ENCODE measurements at regions not wholly inside any gene's neighbourhood (a gene's known extent, or its start where the extent isn't known, plus 50 kb on each side); places are given as distances from the start of the nearest gene placed in this dataset.

DNA sequence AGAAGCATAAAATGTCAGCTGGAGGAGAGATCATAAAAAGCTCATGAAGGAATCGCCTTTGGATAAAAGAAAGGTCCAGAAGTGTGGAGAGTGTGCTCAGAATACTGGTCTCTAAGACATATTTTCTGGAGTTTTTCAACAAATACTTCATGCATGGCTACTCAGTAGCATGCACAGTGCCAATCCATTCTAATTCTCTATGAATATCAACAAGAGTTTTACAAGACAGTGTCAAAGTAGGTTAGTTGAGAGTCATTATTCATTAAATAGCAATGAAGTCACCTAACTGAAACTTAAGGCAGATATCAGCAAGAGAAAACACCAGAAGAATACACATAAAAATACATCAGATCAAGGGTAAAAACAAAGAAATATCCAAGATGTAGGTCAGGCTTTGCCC is 1243.2 kb upstream of the SLC10A2 start:
- Histone ChIP-seq H3K9me1 (ENCODE audit: insufficient read depth, low read length) (no peaks in the 10 kb centered on the region), H3K56ac (ENCODE audit: extremely low read depth, insufficient read depth, low read length) (no peak overlapping the region), H3K4me3 (ENCODE audit: insufficient read depth, low read depth, low read length) (no peak overlapping the region), H3K23ac (ENCODE audit: low read depth, low read length) (no peak overlapping the region), H4K8ac (ENCODE audit: low read depth in 2 of 2, low read length in 2 of 2) (no peak overlapping the region), H3K36me3 (ENCODE audit: control insufficient read depth, insufficient read depth, low read length) (no peaks in the 10 kb centered on the region), H2AFZ (replicated peaks; ENCODE audit: low read length, poor library complexity) (no peak overlapping the region), H3K9me3 (ENCODE audit: control insufficient read depth, insufficient read depth, low read length) (no peaks in the 10 kb centered on the region), H4K5ac (ENCODE audit: low read depth, low read length) (no peak overlapping the region), H3K14ac (replicated peaks; ENCODE audit: low read depth, low read length) (no peak overlapping the region), H2AK5ac (ENCODE audit: low read depth, low read length) (no peak overlapping the region), H2BK20ac (ENCODE audit: low read depth, low read length) (no peak overlapping the region), H3K9ac (ENCODE audit: low read depth, low read length) (no peak overlapping the region), H2BK5ac (ENCODE audit: low read depth, low read length, poor library complexity, severe bottlenecking) (no peak overlapping the region), H3K4me2 (ENCODE audit: low read depth, low read length) (no peak overlapping the region), H3K27me3 (ENCODE audit: control insufficient read depth, insufficient read depth, low read length) (no peaks in the 10 kb centered on the region), H3K4me1 (ENCODE audit: control insufficient read depth, insufficient read depth, low read length) (peaks cover 2% of the 10 kb centered on the region; the same call in 1 of the 2 replicates), H2BK120ac (ENCODE audit: low read depth, low read length) (no peak overlapping the region), H2BK15ac (ENCODE audit: low read depth, low read length) (no peak overlapping the region), H4K20me1 (ENCODE audit: insufficient read depth, low read length) (no peaks in the 10 kb centered on the region), H4K91ac (ENCODE audit: insufficient read depth, low read depth, low read length) (no peak overlapping the region), H3K79me1 (ENCODE audit: low read depth in 1 of 2, low read length in 2 of 2) (no peaks in the 10 kb centered on the region), H3K4ac (ENCODE audit: low read depth, low read length) (no peak overlapping the region), H3K27ac (ENCODE audit: insufficient read depth, low read length) (no peak overlapping the region), H3K18ac (ENCODE audit: low read depth, low read length) (no peak overlapping the region), H2AK9ac (replicated peaks; ENCODE audit: low read depth, low read length, poor library complexity) (no peak overlapping the region)
- ATAC-seq (ENCODE audit: low read depth) (no peak), DNase-seq (no peak)
- no CpG with 5 or more reads among the region's 1 CpG for WGBS, 2 experiments (ENCODE audit: extremely low coverage in 2 of 2, insufficient read length in 1 of 2)
- ChIA-PET POLR2A (ENCODE audit: unreplicated experiment) (no interaction called here), CTCF (no interaction called here)
- in situ Hi-C loops (cut with MboI; ENCODE audit: low sequenced_read_pairs): no loop called here
- TF ChIP-seq MAFK (IDR thresholded peaks at IDR 0.05; ENCODE audit: low read depth, low read length) (no peak), MAZ (IDR thresholded peaks at IDR 0.05; ENCODE audit: borderline replicate concordance, low read depth, low read length) (no peak), POLR2A (IDR thresholded peaks at IDR 0.05; ENCODE audit: low read depth, low read length) (no peak), RFX5 (IDR thresholded peaks at IDR 0.05; ENCODE audit: low read depth, low read length) (no peak), CHD1 (IDR thresholded peaks at IDR 0.05; ENCODE audit: low read depth, low read length) (no peak), BHLHE40 (IDR thresholded peaks at IDR 0.05; ENCODE audit: low read depth, low read length) (no peak), RAD21 (IDR thresholded peaks at IDR 0.05; ENCODE audit: low read length) (no peak), NFE2L2 (IDR thresholded peaks at IDR 0.05; ENCODE audit: low read depth, low read length) (no peak), MXI1 (IDR thresholded peaks at IDR 0.05; ENCODE audit: borderline replicate concordance, low read depth, low read length) (no peak), RCOR1 (IDR thresholded peaks at IDR 0.05; ENCODE audit: insufficient replicate concordance, low read length) (no peak), FOS (IDR thresholded peaks at IDR 0.05; ENCODE audit: low read depth, low read length) (no peak), SMC3 (IDR thresholded peaks at IDR 0.05; ENCODE audit: low read depth, low read length) (no peak), CEBPB (IDR thresholded peaks at IDR 0.05; ENCODE audit: low read depth, low read length) (no peak)
- TF ChIP-seq, protein P1, sequence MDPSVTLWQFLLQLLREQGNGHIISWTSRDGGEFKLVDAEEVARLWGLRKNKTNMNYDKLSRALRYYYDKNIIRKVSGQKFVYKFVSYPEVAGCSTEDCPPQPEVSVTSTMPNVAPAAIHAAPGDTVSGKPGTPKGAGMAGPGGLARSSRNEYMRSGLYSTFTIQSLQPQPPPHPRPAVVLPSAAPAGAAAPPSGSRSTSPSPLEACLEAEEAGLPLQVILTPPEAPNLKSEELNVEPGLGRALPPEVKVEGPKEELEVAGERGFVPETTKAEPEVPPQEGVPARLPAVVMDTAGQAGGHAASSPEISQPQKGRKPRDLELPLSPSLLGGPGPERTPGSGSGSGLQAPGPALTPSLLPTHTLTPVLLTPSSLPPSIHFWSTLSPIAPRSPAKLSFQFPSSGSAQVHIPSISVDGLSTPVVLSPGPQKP (IDR thresholded peaks at IDR 0.05; ENCODE audit: borderline replicate concordance, low read depth, low read length): no peak
- TF ChIP-seq, protein P2, sequence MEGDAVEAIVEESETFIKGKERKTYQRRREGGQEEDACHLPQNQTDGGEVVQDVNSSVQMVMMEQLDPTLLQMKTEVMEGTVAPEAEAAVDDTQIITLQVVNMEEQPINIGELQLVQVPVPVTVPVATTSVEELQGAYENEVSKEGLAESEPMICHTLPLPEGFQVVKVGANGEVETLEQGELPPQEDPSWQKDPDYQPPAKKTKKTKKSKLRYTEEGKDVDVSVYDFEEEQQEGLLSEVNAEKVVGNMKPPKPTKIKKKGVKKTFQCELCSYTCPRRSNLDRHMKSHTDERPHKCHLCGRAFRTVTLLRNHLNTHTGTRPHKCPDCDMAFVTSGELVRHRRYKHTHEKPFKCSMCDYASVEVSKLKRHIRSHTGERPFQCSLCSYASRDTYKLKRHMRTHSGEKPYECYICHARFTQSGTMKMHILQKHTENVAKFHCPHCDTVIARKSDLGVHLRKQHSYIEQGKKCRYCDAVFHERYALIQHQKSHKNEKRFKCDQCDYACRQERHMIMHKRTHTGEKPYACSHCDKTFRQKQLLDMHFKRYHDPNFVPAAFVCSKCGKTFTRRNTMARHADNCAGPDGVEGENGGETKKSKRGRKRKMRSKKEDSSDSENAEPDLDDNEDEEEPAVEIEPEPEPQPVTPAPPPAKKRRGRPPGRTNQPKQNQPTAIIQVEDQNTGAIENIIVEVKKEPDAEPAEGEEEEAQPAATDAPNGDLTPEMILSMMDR (conservative IDR thresholded peaks at IDR 0.05; ENCODE audit: low read depth, low read length): no peak
- TF ChIP-seq, protein P3, sequence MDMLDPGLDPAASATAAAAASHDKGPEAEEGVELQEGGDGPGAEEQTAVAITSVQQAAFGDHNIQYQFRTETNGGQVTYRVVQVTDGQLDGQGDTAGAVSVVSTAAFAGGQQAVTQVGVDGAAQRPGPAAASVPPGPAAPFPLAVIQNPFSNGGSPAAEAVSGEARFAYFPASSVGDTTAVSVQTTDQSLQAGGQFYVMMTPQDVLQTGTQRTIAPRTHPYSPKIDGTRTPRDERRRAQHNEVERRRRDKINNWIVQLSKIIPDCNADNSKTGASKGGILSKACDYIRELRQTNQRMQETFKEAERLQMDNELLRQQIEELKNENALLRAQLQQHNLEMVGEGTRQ (IDR thresholded peaks at IDR 0.05; ENCODE audit: low read depth, low read length): no peak
- intact Hi-C loops (cut with micrococcal nuclease): no loop called here
- dilution Hi-C loops (cut with HindIII; ENCODE audit: low sequenced_read_pairs, unreplicated experiment): no loop called here
- BruUV-seq (replicated peaks): no TSS peak

Measured in IMR-90 (cell line).